Muscle of leg (tissue), 3 donors: ENCODE measurements at regions not wholly inside any gene's neighbourhood (a gene's known extent, or its start where the extent isn't known, plus 50 kb on each side); places are given as distances from the start of the nearest gene placed in this dataset.

Source experiments
- DNase-seq: peaks from one replicate; pipeline ENCODE4 v3.0.0; 2013
- H3K27ac ChIP-seq: one replicate; pipeline ENCODE4 v1.5.1; 2013; ENCODE audit warnings: mild to moderate bottlenecking, low read length, control low read depth
- H3K27me3 ChIP-seq: one replicate; pipeline ENCODE4 v1.6.1; 2013; ENCODE audit warnings: low read length; ENCODE audit not compliant: control insufficient read depth, insufficient read depth
- H3K36me3 ChIP-seq: one replicate; pipeline ENCODE4 v1.6.1; 2013; ENCODE audit warnings: low read length; ENCODE audit not compliant: control insufficient read depth, insufficient read depth
- H3K4me1 ChIP-seq: one replicate; pipeline ENCODE4 v1.6.1; 2013; ENCODE audit warnings: low read length; ENCODE audit not compliant: control insufficient read depth, insufficient read depth
- H3K4me3 ChIP-seq: one replicate; pipeline ENCODE4 v1.5.1; 2013; ENCODE audit warnings: low read length, control low read depth
- H3K9me3 ChIP-seq: replicated peaks from 2 replicates; pipeline ENCODE4 v1.6.1; 2013; ENCODE audit warnings: low read depth, low read length; ENCODE audit not compliant: control insufficient read depth
- WGBS: methylation state at CpG from one replicate; pipeline ENCODE4 v1.1.5; 2013; ENCODE audit warnings: missing lambda C conversion rate; ENCODE audit not compliant: insufficient coverage; 5-methylcytosine and 5-hydroxymethylcytosine counted together

GRCh38 chr2:185202381-185202780 lies 536.2 kb upstream of the FSIP2 start:
- no peaks in the 10 kb centered on the region for H3K4me1 ChIP-seq
- no peaks in the 10 kb centered on the region for H3K9me3 ChIP-seq
- WGBS, result no CpG with 5 or more reads among the region's 2 CpGs
- H3K36me3 ChIP-seq, result no peaks in the 10 kb centered on the region
- H3K27me3 ChIP-seq, result no peaks in the 10 kb centered on the region
- no peak for DNase-seq
- no peak overlapping the region for H3K4me3 ChIP-seq
- H3K27ac ChIP-seq, result no peak overlapping the region

DNA sequence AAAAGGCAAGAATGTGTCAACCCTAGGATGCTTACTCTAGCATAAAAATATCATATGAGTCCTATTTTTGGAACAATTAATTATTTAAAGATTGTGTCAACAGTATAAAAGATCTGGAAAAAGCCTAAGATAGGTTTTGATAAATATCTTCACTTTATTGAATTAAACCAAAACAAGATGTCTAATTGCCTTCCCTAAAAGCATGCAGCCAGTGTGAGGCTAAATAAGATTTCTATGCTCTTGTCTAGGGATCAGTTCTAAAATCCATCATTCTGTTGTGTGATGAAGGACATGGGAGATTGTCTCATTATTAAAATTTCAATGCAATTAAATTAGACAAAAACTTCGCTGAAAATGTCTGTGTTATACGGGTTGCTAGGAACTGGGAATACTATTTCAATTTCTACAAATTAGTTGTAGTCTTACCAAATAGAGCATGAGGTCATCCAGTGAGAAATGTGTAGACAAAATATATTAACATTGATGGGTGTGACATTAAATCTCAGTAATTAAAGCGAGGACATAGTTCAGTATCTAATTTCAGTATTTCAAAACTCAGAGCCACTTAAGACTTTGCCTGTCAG lies 535.6 kb upstream of the FSIP2 start:
- Histone ChIP-seq H3K36me3 (no peaks in the 10 kb centered on the region), H3K4me1 (no peaks in the 10 kb centered on the region), H3K27ac (no peak overlapping the region), H3K9me3 (no peaks in the 10 kb centered on the region), H3K27me3 (no peaks in the 10 kb centered on the region), H3K4me3 (no peak overlapping the region)
- no CpG with 5 or more reads among the region's 3 CpGs for WGBS
- no peak for DNase-seq

DNA sequence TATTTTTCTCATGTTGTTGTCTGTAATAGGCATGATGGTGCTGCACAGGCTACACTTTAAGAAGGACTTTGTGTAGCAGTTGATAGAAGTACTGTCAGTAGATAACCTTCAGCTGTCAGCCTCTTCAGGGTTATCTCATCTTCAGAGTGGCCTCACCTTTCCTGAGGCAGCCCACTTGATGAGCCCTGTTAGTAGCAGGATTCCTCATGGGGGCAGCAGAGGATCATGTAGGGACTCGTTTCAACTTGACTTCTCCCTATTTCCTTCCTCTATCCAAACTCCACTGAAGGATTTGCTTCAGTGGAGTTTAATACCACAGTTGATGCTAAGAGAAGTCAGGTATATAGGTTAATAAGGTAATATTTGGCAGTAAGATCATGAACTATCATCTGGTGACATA lies 530.3 kb upstream of the FSIP2 start:
- no peak overlapping the region for H3K4me3 ChIP-seq
- no peaks in the 10 kb centered on the region for H3K9me3 ChIP-seq
- DNase-seq, result peak; percentile 41
- no peaks in the 10 kb centered on the region for H3K27me3 ChIP-seq
- H3K36me3 ChIP-seq, result no peaks in the 10 kb centered on the region
- H3K27ac ChIP-seq, result no peak overlapping the region
- WGBS, result no CpG with 5 or more reads among the region's 1 CpG
- no peaks in the 10 kb centered on the region for H3K4me1 ChIP-seq

GRCh38 chr2:185215497-185215896 lies 523.1 kb upstream of the FSIP2 start:
- H3K4me3 ChIP-seq, result no peak overlapping the region
- no peaks in the 10 kb centered on the region for H3K4me1 ChIP-seq
- DNase-seq, result no peak
- WGBS, result 60% methylated on average over 1 of the region's 3 CpGs
- H3K36me3 ChIP-seq, result no peaks in the 10 kb centered on the region
- no peak overlapping the region for H3K27ac ChIP-seq
- no peaks in the 10 kb centered on the region for H3K9me3 ChIP-seq
- H3K27me3 ChIP-seq, result no peaks in the 10 kb centered on the region

- no CpG with 5 or more reads among the region's 3 CpGs for WGBS
- peak; percentile 55 for DNase-seq
Measured at GRCh38 chr2:185219981-185220380, 518.6 kb upstream of the FSIP2 start.

GRCh38 chr2:185222311-185222710 lies 516.3 kb upstream of the FSIP2 start:
- no peak overlapping the region for H3K4me3 ChIP-seq

More at GRCh38 chr2:185219981-185220380, 518.6 kb upstream of the FSIP2 start:
- Histone ChIP-seq H3K36me3 (no peaks in the 10 kb centered on the region), H3K27ac (no peak overlapping the region), H3K27me3 (no peaks in the 10 kb centered on the region), H3K4me3 (no peak overlapping the region), H3K4me1 (no peaks in the 10 kb centered on the region), H3K9me3 (no peaks in the 10 kb centered on the region)

GRCh38 chr2:185227391-185227790 lies 511.2 kb upstream of the FSIP2 start:
- no peak overlapping the region for H3K4me3 ChIP-seq
- no peaks in the 10 kb centered on the region for H3K9me3 ChIP-seq
- no peaks in the 10 kb centered on the region for H3K4me1 ChIP-seq
- H3K27me3 ChIP-seq, result no peaks in the 10 kb centered on the region
- WGBS, result no CpG with 5 or more reads among the region's 3 CpGs
- no peaks in the 10 kb centered on the region for H3K36me3 ChIP-seq
- DNase-seq, result no peak
- no peak overlapping the region for H3K27ac ChIP-seq

More at GRCh38 chr2:185222311-185222710, 516.3 kb upstream of the FSIP2 start:
- Histone ChIP-seq H3K36me3 (no peaks in the 10 kb centered on the region), H3K27me3 (no peaks in the 10 kb centered on the region), H3K9me3 (no peaks in the 10 kb centered on the region), H3K27ac (no peak overlapping the region), H3K4me1 (no peaks in the 10 kb centered on the region)
- no CpG with 5 or more reads among the region's 1 CpG for WGBS
- no peak for DNase-seq

DNA sequence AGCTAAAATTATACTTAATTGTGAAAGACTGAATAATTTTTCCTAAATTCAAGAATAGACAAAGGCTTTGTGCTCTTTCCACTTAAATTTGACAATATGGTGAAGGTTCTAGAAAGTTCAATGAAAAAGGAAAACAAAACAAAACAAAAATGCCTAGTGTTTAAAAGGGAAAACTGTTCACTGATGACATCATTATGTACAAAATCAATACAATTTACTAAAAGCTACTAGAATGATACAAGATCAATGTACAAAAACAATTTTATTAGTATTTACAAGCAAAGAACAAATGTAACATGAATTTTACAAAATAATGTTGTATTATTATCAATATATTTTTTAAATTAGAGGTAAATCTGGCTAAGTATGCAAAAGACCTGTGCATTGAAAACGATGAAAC lies 499.1 kb upstream of the FSIP2 start:
- H3K4me1 ChIP-seq, result no peaks in the 10 kb centered on the region
- no CpG with 5 or more reads among the region's 1 CpG for WGBS
- H3K36me3 ChIP-seq, result no peaks in the 10 kb centered on the region
- no peak for DNase-seq
- no peaks in the 10 kb centered on the region for H3K27me3 ChIP-seq
- no peak overlapping the region for H3K27ac ChIP-seq
- no peaks in the 10 kb centered on the region for H3K9me3 ChIP-seq
- no peak overlapping the region for H3K4me3 ChIP-seq

DNA sequence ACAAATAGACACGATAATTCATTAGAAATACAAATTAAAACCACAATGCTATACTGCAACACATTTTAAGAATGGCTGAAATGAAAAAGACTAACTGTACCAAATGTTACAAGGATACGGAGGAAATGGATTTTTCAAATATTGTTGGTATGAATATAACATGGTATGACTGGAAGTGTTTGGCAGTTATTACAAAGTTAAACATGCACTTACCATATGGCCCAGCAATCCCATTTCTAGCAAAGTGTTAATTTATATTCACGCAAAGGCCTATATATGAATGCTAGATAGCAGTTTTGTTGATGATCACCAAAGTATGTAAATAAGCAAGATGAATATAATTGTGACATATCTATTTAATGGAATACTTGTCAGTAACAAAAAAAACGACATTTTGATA lies 497.8 kb upstream of the FSIP2 start:
- Histone ChIP-seq H3K27ac (no peak overlapping the region), H3K9me3 (no peaks in the 10 kb centered on the region), H3K27me3 (no peaks in the 10 kb centered on the region), H3K4me1 (no peaks in the 10 kb centered on the region), H3K4me3 (no peak overlapping the region), H3K36me3 (no peaks in the 10 kb centered on the region)
- DNase-seq, result no peak
- no CpG with 5 or more reads among the region's 4 CpGs for WGBS

- H3K9me3 ChIP-seq, result no peaks in the 10 kb centered on the region
- no peak overlapping the region for H3K4me3 ChIP-seq
- H3K4me1 ChIP-seq, result no peaks in the 10 kb centered on the region
- H3K27me3 ChIP-seq, result no peaks in the 10 kb centered on the region
- WGBS, result 93% methylated on average over 7 of the region's 13 CpGs
- H3K27ac ChIP-seq, result no peak overlapping the region
- H3K36me3 ChIP-seq, result no peaks in the 10 kb centered on the region
- DNase-seq, result no peak
Measured at GRCh38 chr2:185241556-185241955, 497.0 kb upstream of the FSIP2 start.

DNA sequence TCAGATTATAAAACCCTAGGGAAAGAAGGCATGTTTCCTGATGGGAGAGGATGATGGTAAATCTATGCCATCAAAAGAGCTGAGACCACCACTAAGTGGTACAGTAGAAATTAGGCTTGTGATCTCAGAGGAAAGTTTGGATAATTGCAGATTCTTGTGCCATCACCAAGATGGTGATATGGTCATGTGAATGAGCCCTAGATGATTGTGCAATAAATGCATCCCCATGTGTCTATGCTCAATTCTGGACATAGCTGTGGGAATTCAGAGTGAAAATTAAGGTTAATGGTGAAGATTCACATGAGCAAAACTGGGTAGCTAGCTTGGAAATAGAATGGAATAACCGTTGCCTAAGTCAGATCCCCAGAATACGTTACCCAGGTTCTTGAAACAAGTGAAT lies 496.1 kb upstream of the FSIP2 start:
- Histone ChIP-seq H3K4me3 (no peak overlapping the region), H3K4me1 (no peaks in the 10 kb centered on the region), H3K9me3 (no peaks in the 10 kb centered on the region), H3K27ac (no peak overlapping the region), H3K36me3 (no peaks in the 10 kb centered on the region), H3K27me3 (no peaks in the 10 kb centered on the region)
- no CpG with 5 or more reads among the region's 2 CpGs for WGBS
- no peak for DNase-seq
